ENCODE measurements at regions not wholly inside any gene's neighbourhood (a gene's known extent, or its start where the extent isn't known, plus 50 kb on each side); places are given as distances from the start of the nearest gene placed in this dataset.

DNA sequence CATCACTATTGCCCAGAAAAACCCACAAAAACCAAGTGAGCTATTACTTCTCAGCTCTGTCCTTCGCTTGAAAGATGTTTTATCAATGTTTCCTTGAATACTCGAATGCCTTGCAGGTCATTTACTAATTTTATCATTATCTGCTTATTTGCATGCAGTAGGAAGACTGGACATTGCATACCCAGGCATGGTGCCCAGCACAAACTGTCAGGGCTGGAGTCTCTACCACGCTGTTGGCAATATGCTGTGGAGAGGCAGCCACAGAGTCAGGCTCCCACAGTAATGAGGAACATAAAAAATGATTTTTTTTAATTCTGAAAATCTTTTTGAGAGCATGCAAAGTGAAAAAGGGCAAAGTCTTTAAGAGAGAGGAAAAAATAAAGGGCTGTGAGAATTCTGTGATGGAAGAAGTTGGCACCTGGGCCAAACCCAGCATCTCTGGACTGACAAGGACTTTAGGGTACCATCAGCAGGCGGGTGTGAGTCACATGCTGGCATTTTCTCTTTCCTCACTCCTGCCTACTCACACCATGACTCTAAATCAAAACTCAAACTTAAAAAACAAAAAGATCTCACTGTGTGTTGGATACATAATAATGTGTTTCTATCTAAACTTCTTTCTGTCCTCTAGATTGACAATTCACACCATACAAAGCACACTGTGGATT is 709.8 kb upstream of the FANCL start:
- no peak for DNase-seq (ENCODE audit: low spot score)

DNA sequence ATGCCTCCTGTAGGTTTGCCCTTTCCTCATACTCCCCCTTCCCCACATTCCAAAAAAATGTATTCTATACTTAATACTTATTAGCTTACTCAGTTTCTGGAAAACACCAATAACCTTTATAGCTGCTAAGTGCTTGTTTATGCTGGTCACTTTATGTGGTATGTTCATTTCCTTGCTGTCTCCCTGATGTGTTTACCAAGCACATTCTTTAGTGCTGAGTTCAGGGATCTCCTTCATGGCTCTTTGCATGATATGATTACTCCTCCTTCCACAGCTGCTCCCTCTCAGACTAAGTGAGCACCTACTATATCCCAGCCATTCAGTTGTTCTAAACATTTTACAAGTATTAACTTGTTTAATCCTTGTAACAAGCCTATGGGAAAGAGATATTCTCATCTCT is 698.3 kb upstream of the FANCL start:
- no peak for DNase-seq (ENCODE audit: low spot score)

DNA sequence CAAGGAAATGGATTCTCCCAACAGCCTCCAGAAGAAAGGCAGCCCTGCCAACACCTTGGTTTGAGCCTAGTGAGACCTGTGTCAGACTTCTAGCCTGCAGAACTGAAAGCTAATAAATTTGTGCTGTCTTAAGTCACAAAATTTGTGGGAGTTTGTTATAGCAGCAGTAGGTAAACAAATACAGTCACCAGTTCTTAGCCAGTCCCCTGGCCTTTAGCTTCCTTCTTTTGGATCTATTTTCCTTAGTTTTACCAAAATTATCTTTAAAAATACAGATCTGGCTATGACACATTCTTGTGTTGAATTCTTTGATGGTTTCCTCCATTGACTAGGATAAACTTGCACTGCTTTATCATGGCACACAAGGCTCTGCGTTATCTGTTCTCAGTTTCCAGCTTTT is 697.9 kb upstream of the FANCL start:
- DNase-seq (ENCODE audit: low spot score): no peak

DNA sequence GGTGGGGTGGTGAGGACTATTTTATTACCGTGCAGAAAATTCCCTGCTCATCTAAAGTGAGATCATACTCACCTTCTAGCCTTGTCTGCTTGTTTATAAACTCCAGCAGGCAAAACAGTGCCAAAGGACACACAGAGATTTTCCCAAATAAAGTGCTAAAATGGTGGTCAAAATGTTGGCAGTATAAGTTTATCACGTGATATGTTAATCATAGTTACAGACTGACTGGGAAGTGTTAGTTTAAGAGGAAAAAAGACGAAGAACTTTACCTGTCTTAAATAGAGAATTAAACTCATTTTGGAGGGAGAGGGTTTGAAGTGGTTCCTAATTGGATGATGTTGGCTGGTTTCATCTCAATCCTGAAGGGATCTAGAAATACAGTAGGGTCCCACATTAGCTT is 691.7 kb upstream of the FANCL start:
- DNase-seq (ENCODE audit: low spot score): no peak

DNA sequence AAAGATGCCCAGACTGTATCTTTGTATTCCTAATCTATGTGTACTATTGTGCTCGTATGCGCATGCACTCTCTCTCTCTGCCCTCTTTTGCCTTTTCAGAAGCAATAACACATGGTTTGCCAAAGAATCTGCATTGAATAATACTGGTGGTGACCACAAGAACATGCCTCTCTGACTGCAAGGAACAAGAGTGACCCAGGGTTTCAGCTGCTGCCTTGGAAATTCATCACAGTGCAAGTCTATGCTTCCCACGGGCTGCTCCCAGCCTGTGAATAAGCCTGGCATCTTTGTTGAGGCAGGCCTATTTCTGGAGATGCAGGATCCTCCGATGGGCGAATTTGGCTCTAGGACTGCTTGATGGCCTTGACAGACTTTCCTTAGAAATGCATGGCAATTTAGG is 689.4 kb upstream of the FANCL start:
- DNase-seq (ENCODE audit: low spot score): no peak

DNA sequence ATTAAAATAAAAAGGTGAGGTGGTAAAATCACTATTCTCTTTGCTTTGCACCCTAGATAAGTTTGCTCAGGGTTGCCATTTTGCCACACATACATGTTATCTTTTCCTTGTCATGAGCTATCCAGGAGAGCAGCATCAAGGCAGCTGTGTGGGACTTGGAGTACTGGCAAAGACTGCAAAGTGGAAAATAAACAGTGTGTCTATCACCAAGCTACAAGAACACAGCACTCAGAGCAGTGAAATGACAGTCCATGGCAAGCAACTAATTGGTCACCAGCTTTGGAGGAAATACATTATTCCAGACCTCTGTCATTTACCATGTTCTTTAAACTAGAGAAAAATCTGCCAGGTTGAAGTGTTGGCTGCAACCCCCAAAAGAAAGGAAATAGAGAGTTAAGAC is 687.8 kb upstream of the FANCL start:
- DNase-seq (ENCODE audit: low spot score): no peak

DNA sequence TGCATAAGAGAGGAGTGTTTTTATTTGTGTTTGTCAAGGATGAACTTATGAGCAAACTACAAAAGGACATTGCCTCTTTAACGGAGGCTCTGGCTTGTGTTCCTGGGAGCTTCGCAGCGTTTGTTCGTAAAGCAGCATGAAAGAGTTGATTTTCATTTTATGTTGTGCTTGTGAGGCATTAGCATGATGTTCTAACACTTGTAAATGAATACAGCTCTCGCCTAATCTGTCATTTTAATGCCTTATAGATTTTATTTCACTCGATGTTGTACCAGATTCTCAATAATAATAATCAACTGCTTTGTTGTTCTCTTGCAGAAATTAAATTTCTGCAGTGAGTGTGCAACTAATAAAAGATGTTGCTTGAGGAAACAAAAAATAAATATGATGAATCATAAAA is 687.3 kb upstream of the FANCL start:
- no peak for DNase-seq (ENCODE audit: low spot score)

DNA sequence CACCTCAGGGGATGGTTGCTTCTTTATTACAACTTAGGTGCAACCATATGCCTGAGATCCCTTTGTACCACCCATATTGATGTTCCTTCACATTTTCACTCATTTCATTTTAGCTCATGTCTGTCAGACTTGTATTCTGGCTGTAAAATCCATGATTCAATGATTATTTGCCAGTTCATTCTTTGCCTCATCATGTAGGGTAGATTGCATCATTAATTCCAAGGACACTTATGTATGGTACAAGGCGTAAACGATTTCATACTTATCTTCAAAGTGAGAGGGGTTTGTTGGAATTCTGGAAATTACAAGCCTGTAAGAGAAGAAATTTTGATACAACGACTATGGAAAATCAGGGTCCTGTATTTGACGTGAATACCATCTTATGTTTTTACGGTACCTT is 685.0 kb upstream of the FANCL start:
- no peak for DNase-seq (ENCODE audit: low spot score)

DNA sequence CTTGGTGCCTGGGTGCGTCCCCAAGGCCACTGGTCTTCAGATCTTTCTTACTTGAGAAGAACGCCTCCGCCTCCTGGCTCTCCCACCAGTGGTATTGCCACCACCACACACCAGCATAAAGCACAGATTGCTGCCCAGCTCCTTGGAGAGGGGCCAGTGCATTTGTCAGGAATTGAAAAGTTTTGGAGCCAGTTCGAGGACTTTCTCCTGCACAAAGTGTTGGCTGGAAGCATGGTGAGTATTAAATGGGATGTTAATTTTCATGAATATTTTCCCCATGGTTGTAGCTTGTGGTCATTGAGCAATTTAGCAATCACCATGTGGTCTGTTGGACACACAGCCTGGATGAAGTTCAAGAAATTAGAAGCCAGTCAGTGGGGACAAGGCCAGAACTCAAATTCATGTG is 684.6 kb upstream of the FANCL start:
- no peak for DNase-seq (ENCODE audit: low spot score)

DNA sequence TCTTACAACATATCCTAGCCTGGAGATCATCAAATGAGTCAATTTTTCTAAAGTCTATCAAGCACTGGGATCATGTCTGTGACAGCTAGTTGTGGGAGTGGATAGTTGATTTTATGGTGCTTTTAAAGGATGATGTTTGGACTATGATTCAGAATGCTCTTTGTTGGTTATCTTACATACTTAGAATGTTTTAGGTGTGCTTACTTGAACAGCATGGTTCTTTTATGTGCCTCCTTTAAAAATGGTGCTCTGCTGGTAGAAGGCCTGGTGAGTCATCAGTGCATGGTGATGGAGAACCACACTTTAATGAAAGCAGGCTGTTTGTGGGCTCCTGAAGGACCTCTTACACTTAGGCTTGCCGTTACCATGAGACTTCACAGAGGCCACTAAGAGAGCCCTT is 682.7 kb upstream of the FANCL start:
- DNase-seq (ENCODE audit: low spot score): no peak

DNA sequence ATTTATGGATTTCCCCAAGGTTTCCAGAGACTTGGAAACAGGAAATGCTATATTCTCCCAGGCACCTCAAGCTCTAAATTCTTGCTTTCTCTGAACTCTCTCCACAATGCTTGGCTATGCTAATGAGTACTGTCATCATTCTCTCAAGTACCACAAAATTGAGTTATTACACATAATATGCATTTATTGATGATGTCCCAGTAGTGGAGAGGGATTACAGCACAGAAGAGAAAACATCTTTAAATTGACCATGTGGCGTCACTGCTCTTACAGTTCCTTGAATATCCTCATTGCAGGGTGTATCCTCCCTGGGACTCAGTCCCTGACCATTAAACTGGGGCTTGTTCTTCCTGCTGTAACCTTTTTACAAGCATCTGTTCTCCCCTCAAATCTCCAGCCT is 681.1 kb upstream of the FANCL start:
- no peak for DNase-seq (ENCODE audit: low spot score)

DNA sequence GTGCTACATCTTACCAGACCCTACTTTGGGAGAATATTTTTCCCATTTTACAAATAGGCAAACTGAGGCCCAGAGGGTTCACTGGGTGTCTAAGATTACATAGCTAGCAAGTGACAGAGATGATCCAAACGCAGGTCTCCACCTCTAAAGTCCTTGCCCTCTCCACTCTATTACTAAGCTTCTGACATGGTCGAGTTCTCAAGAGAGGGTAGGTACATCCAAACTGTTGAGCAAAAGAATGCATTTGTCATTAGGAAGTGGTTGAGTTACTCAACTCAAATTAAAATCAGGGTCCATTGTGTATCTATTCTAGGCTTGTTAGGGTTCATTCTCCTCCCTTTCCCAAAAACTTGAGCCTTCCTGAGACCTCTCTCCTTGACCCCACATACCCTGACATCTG is 680.6 kb upstream of the FANCL start:
- DNase-seq (ENCODE audit: low spot score): no peak

DNA sequence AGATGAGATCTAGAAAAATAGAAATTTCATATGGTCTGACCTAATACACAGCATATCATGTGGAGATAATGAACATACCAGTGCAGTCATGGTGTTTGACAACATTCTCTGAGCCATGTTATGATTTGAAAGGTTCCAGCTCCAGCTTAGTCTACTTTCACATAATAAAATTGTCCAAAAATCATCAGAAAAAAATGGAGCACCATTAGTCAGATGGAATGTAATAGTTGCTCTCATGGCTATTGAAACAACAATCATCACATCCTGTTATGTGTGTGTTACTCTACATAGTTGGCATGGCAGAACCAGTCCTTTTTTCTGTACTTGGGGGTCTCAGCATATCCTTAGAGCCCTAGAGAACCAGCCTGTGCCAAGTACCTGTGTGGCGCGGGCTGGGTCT is 678.9 kb upstream of the FANCL start:
- DNase-seq (ENCODE audit: low spot score): no peak

DNA sequence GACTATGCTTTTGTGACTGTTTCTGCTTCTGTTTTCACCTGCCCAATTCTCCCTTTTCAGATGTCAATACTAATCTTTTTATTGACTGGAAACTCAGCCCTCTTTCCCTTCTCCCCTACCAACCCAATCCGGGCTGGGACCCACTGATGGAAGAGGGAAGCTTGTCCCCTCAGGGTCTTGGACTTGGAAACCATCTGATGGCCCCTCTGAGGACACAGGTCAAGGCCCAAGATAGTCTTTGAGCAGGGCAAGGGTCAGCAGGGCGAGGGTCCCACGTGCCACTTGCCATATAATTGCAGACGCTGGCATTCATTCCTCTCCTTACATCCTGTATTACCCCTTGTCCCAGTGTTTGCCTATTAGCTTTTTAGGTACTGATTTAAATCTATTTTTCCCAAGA is 678.2 kb upstream of the FANCL start:
- DNase-seq (ENCODE audit: low spot score): no peak

DNA sequence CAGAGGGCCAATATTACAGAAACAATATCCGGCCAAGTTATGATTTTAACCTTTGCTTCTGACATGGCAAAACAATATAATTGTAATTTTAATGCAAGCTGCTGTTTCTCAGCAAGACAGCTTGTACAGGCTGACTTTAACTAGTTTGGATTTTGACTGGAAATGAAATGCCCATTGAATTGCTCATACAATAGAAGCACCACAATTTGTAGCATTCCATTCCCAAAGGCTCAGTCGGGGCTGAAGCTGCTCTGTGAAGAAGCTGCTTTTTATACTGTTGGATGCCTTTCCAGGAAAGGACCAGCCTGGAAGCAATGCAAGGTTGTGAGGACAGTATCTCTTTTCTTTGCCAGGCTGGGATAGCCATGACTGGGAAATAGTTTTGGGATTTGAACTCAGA is 677.0 kb upstream of the FANCL start:
- no peak for DNase-seq (ENCODE audit: low spot score)

DNA sequence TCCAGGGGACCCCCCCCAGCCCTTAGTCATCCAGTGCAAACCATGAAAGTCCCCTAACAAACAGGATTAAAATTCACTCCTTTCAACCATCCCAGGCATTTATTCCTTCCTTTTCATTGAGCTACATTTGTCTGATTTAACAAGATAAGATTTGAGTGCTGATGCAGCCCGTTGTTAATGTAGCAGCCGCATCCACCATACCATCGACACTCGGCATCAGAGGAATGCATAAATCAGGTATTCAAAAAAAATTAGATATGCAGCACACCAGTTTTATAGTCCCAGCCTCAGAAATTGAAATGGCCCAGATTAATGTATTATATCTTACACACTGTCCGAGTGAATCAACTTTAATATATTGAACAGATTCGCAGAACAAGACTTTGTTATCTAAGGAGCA is 676.5 kb upstream of the FANCL start:
- no peak for DNase-seq (ENCODE audit: low spot score)

DNA sequence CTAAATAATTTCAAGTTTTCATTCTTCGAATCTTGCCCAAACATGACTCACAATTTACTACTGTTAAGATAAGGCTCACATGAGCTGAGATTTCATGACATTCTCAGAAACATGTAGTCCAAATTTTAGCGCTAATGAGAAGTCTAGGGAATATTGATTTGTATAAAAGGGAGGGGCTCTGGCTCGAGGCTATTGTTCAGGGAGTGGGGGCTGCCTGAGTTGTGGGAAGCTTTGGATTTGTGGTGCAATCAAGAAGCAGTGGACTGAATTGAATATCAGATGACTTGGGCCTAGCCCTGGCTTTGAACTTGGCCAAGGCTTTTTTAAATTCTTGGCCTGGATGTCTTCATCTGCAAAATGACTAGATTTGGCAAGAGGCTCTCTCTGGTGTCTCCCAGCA is 674.9 kb upstream of the FANCL start:
- no peak for DNase-seq (ENCODE audit: low spot score)

DNA sequence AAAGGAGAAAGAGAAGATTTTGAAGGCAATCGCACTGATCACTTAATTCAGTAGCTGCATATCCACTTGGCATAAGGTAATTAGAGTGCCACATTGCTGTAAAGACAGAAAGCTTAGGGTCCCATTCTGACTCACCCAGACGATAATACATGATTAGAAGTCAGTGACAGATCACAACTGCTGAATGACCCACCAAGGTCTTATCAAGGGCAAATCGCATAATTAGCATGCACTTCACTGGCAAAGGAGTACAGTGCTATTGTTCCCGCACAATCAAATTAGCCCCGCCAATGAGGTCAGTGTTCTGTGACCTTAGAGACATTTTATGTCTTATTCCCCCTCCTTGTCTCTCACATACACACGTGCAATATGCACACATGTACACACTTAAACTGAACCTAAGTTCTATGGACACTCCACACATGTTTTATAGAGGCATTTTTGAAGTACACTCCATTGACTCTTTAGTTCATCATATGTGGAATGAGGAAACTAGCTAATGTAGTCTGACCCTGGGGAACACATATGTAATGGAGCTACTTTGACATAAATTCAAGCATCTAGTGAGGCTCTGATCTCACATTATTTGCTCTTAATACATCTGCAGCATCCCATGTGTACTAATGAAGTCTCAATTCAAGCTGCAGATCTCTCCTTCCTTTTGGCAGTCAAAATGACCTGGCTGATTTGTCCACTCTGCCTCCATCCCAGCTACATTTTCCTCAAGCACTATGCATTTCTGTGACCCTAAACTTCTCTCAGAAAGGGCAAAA is 673.8 kb upstream of the FANCL start:
- DNase-seq (ENCODE audit: low spot score): no peak

DNA sequence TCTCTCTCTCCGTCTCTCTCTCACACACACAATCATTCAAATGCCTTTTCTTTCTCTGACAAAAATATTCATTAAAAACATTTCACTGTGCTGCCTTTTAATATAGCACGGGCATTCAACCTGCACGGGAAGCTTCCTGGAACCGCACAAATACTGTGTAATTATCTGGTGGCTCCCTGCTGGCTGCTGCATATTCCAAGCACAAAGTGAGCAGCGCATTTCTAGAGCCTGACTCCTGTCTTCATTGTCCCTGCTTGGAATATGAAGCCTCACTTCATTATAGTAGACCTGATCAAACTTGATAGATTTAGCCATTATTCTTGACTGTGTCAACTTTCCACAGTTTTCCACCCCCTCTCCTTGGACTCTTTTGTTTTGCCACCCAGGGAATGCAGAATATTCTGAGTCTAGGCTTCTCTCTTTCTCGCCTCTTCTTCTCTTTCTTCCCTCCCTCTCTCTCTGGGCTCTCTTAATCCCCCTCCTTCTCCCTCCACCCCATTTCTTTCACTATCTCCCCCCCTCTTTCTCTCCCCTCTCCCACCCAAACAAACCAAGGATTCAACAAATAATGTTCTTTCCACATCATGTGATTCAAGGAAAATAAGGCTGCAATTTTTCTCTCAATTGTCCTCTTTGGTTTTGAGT is 672.1 kb upstream of the FANCL start:
- DNase-seq (ENCODE audit: low spot score): no peak

DNA sequence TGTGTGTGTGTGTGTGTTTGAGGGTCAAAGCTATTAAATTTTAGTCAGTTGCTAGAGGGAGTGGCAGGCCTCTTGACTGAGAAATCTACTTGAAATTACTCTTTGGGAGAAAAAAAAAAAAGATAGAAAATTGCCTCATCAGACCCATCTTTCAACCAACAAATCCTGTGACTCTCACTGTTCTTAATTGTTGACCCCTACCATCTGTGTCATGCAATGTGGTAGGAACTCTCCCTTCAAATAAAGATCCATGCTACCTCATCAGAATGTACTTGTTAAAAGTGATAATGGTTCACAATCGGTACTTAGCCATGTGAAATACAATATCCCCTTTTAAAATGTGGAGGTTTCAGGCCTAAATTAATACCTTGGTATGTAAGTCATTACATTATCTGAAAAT is 670.8 kb upstream of the FANCL start:
- DNase-seq (ENCODE audit: low spot score): no peak

DNA sequence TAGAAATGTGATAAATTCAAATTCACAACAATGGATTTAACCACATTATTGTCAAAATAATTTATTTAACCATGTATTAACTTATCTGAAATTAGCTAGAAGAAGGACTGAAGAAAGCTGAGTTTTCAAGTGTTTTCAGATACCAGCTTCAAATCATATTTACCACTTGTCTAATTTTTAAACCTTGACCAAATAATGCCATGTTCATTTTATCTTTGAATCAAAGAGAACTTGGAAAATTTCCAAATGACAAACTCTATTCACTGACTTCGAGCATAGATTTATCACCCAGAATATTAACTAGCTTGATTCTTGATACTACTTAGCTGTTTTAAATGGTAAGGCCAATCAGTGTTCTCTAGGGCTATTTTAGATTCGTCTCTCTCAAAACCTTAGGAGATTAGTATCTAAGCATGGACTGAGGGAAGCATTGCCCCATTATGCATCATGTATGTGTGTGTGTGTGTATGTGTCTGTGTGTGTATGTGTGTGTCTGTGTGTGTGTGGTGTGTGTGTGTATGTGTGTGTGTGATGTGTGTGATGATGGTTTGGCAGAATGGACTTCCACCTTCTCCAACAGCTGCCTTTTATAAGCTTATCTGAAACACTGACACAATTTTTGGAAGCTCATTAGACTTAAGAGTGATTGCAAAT is 667.5 kb upstream of the FANCL start:
- no peak for DNase-seq (ENCODE audit: low spot score)

DNA sequence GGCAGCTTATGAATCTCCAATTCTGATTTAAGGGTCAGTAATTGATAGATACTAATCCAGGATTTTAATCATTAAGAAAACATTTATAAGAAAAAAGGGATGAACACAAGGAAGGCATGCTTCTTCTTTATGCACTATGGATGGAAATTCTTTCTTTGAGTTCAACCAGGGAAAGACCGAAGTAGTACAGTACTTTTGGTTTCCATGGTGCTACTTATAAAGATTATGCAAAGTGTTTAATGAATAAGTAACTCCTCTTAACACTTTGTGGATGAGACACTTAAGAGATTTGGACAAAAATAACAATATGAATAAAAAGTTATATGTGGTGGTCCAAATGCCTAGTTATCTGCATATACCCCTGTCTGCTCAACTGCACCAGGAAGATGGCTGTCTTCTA is 666.5 kb upstream of the FANCL start:
- no peak for DNase-seq (ENCODE audit: low spot score)

DNA sequence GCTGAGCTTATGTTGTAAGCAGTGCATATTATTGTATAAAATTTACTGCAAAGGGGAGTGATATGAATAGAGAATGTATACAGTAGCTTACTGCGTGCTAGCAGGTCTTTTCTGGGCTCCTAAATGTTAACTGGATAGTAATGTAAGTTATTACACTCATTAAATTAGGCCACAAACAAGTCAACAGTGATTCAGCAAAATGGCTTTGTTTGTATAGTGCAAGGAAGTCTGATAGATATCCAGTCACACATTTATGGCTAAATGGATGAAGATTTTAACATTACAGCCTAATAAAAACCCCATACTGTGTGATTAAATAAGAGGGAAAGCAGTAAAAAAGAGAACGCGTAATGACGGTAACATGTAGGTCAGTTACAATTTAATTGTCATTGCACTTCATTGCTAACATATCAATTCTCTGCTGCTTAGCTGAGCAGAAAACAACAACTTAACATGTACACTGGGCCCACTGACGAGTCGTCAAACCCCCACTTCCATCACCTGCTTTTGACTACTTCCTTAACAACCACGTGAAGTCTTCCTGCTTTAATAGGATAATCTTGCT is 665.0 kb upstream of the FANCL start:
- no peak for DNase-seq (ENCODE audit: low spot score)

Data from iPS-NIHi11 (cell line).